Activated T-helper 1 cell treated with anti-CD3 and anti-CD28 coated beads, Interleukin-12 subunit alpha, Interleukin-12 subunit beta, Interleukin-2, Interleukin-4 antibody, amounts not matched to agents 30 ng/mL and 10 ng/mL and 1 ng/mL, durations not matched to agents 14 hours and 24 hours and 36 hours (primary cell): ENCODE measurements at regions not wholly inside any gene's neighbourhood (a gene's known extent, or its start where the extent isn't known, plus 50 kb on each side); places are given as distances from the start of the nearest gene placed in this dataset.

Experiments used
- DNase-seq: peaks from one replicate; pipeline ENCODE4 v3.0.0; 2021; ENCODE audit warnings: low spot score
- H3K27ac Mint-ChIP-seq: one replicate; pipeline ENCODE4 v1.8.0; 2021; ENCODE audit warnings: mild to moderate bottlenecking, mixed read lengths
- H3K27me3 Mint-ChIP-seq: one replicate; pipeline ENCODE4 v1.8.0; 2022; ENCODE audit warnings: mild to moderate bottlenecking, moderate library complexity, mixed read lengths; ENCODE audit not compliant: insufficient read depth
- H3K36me3 Mint-ChIP-seq: one replicate; pipeline ENCODE4 v1.8.0; 2021; ENCODE audit warnings: low read depth, mixed read lengths
- H3K4me1 Mint-ChIP-seq: one replicate; pipeline ENCODE4 v1.8.0; 2021; ENCODE audit warnings: low read depth, mixed read lengths
- H3K4me3 Mint-ChIP-seq: one replicate; pipeline ENCODE4 v1.8.0; 2021; ENCODE audit warnings: mild to moderate bottlenecking, moderate library complexity, mixed read lengths
- H3K9me3 Mint-ChIP-seq: one replicate; pipeline ENCODE4 v1.8.0; 2021; ENCODE audit warnings: mixed read lengths
- intact Hi-C: fragments of 100-400 bp; cut with micrococcal nuclease; formaldehyde crosslinking; loops from one replicate; pipeline ENCODE4 v1.15.1; 2024

DNA sequence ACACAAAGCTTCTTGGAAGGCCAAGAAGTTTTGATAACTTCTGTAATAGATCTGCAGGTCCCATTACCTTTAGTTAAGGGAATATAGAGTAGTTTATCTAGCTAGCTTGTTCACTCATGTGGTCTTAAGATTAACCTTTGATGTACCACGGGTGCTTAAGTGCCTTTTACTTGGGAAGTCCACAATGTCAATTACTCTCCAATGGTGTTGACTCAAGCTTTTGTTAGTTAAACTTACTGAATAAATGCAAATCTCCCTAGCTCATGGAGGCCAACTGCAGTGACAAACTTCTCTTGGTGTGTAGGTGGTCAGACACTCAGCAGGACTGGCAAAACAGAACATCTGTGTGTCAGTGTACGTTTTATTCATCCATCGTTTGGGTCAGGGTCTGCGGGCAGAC is 501.5 kb downstream of the ELAVL2 start:
- Mint-ChIP-seq H3K4me3 (no peak overlapping the region), H3K9me3 (peaks cover 23% of the 10 kb centered on the region), H3K27me3 (no peaks in the 10 kb centered on the region), H3K36me3 (no peaks in the 10 kb centered on the region), H3K4me1 (no peaks in the 10 kb centered on the region), H3K27ac (no peak overlapping the region)
- intact Hi-C loops, result no loop called here
- no peak for DNase-seq

DNA sequence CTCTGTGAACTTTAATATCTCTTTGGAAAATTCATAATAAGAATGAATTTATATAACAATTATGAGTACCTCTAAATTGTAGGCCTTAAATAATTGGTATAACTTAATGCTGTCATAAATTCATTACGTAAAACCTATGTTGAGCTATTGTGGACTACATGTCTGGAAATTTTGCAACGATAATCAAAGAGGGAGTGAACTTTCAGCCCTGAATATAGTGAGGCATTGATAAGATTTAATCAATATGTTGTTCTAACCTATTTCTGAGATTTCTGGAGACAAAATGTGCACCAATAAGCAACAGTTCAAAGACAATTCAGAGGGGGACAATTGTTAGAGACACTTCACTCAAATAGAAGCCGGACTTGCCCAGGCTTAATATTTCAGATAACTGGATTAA is 499.4 kb downstream of the ELAVL2 start:
- intact Hi-C loops, result no loop called here

DNA sequence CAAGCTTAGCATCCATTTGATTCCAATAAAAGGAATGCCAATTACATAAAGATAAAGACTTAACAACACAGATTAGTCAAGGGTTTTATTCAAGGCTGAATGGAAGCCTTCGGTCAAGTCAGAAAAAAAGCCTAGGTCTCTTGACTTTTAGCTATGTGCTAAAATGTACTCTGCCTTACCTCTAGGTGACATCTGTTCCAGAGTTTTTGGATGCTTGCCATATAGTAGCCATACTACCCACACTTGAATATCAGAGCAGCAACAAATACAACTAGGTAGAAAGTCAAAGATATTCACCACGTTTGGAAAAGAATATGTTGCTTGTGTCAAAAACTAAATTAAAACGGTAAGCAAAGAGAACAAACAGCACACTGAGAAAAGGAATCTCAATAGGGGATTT is 484.7 kb downstream of the ELAVL2 start:
- no peaks in the 10 kb centered on the region for H3K4me1 Mint-ChIP-seq
- no peaks in the 10 kb centered on the region for H3K27me3 Mint-ChIP-seq
- no peaks in the 10 kb centered on the region for H3K36me3 Mint-ChIP-seq
- H3K9me3 Mint-ChIP-seq, result no peaks in the 10 kb centered on the region
- H3K4me3 Mint-ChIP-seq, result no peak overlapping the region
- no peak overlapping the region for H3K27ac Mint-ChIP-seq
- intact Hi-C loops, result no loop called here
- DNase-seq, result no peak

More for the DNA sequence above, 499.4 kb downstream of the ELAVL2 start:
- Mint-ChIP-seq H3K27ac (no peak overlapping the region), H3K4me3 (no peak overlapping the region), H3K36me3 (no peaks in the 10 kb centered on the region), H3K27me3 (no peaks in the 10 kb centered on the region), H3K4me1 (no peaks in the 10 kb centered on the region), H3K9me3 (peaks cover 32% of the 10 kb centered on the region)
- no peak for DNase-seq

DNA sequence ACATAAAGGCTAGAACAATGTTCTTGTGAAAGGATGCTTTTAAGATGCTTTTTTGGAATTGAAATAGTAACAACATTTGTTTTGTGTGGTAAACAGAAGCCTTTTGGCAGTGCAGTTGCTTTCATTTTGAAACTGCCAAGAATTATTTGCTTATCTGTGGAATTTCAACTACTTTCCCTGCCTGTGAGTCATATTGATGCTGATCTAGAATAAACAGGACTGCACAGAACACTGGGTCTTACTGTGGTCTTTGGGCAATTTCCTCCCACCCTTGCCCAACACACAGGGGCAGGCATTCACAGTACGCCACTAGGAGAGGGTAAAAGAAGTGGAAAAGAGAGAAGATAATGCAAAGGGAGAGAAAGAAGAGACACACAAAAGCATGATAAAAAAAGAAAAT is 483.7 kb downstream of the ELAVL2 start:
- no peak for DNase-seq
- intact Hi-C loops, result no loop called here
- H3K4me3 Mint-ChIP-seq, result no peak overlapping the region
- H3K9me3 Mint-ChIP-seq, result peaks cover 3% of the 10 kb centered on the region
- no peaks in the 10 kb centered on the region for H3K4me1 Mint-ChIP-seq
- no peak overlapping the region for H3K27ac Mint-ChIP-seq
- H3K36me3 Mint-ChIP-seq, result no peaks in the 10 kb centered on the region
- no peaks in the 10 kb centered on the region for H3K27me3 Mint-ChIP-seq

DNA sequence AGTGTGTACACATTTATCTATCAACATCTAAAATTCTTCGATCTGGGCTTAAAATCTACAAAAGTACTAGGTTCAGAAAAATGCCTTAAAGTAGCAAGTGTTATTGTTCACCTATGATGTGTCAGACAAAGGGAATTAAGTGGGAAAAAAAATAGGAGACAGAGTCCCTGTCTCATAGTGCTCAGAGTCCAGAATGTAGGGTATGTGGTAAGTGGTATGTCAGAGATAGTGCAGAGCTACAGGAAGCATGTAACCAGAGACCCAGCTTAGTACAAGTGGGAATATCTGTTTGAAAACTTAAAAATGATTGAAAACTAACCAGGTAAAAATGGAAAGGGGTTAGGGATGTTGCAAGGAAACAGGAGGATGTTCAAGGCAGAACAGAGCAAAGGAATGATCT is 482.8 kb downstream of the ELAVL2 start:
- no peak overlapping the region for H3K4me3 Mint-ChIP-seq
- no peak overlapping the region for H3K27ac Mint-ChIP-seq

DNA sequence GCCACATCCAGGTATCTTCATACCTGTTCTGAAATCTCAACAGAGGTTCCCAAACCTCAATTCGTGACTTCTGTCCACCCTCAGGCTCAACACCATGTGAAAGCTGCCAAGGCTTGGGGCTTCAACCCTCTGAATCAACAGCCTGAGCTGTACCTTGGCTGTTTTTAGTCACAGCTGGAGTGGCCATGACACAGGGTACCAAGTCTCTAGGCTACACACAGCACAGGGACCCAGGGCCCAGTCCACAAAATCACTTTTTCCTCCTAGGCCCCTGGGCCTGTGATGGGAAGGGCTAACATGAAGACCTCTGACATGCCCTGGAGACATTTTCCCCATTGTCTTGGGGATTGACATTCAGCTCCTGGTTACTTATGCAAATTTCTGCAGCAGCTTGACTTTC is 464.9 kb downstream of the ELAVL2 start:
- peaks cover 30% of the 10 kb centered on the region for H3K9me3 Mint-ChIP-seq
- H3K27me3 Mint-ChIP-seq, result no peaks in the 10 kb centered on the region
- DNase-seq, result no peak
- intact Hi-C loops, result no loop called here
- H3K36me3 Mint-ChIP-seq, result no peaks in the 10 kb centered on the region
- H3K27ac Mint-ChIP-seq, result no peak overlapping the region
- H3K4me3 Mint-ChIP-seq, result no peak overlapping the region
- H3K4me1 Mint-ChIP-seq, result no peaks in the 10 kb centered on the region

More for the DNA sequence above, 482.8 kb downstream of the ELAVL2 start:
- H3K4me1 Mint-ChIP-seq, result no peaks in the 10 kb centered on the region
- no peaks in the 10 kb centered on the region for H3K36me3 Mint-ChIP-seq
- intact Hi-C loops, result no loop called here
- no peaks in the 10 kb centered on the region for H3K27me3 Mint-ChIP-seq
- H3K9me3 Mint-ChIP-seq, result peaks cover 3% of the 10 kb centered on the region
- DNase-seq, result no peak

DNA sequence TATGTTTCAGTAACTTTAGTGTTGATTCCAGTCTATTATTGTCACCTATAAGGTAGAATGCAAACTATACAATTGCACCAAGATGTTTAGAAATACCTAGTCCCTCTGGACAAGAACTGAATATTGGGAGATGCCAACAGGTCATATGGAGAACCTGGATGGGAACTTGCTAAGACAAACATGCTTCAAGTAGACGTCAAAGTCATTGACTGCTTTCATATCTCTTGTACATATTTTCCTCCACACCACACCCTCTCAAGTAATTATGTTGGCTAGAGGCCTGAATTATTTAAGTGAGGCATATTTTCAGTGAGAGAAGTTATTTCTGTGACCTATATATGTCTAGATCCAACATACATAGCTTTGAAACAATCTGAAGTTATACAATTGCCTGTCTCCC is 453.3 kb downstream of the ELAVL2 start:
- no peaks in the 10 kb centered on the region for H3K36me3 Mint-ChIP-seq
- no peak for DNase-seq
- no peak overlapping the region for H3K4me3 Mint-ChIP-seq
- no peak overlapping the region for H3K27ac Mint-ChIP-seq
- H3K4me1 Mint-ChIP-seq, result no peaks in the 10 kb centered on the region
- H3K27me3 Mint-ChIP-seq, result no peaks in the 10 kb centered on the region
- H3K9me3 Mint-ChIP-seq, result peaks cover 9% of the 10 kb centered on the region
- intact Hi-C loops, result no loop called here

DNA sequence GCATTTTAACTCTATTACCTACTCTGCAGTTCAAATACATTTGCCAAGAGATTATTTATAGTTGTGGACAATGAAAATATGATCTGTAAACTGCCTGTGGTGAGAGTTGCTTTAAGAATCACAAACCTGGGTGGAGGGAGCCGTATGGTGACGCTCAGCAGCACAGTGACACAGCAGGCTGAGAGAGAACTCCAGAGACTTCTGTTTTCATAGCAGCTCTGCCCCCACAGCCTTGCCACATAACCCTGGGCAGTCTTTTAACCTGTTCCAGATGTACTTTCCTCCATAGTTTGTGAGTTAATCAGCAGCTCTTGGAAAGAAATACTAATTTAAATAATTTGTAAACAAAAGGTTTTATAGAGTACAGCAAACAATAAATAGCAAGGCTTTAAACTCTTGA is 450.5 kb downstream of the ELAVL2 start:
- H3K4me1 Mint-ChIP-seq, result no peaks in the 10 kb centered on the region
- no peaks in the 10 kb centered on the region for H3K36me3 Mint-ChIP-seq
- no peak overlapping the region for H3K27ac Mint-ChIP-seq
- intact Hi-C loops, result no loop called here
- DNase-seq, result no peak
- H3K27me3 Mint-ChIP-seq, result no peaks in the 10 kb centered on the region
- peaks cover 8% of the 10 kb centered on the region for H3K9me3 Mint-ChIP-seq
- no peak overlapping the region for H3K4me3 Mint-ChIP-seq

DNA sequence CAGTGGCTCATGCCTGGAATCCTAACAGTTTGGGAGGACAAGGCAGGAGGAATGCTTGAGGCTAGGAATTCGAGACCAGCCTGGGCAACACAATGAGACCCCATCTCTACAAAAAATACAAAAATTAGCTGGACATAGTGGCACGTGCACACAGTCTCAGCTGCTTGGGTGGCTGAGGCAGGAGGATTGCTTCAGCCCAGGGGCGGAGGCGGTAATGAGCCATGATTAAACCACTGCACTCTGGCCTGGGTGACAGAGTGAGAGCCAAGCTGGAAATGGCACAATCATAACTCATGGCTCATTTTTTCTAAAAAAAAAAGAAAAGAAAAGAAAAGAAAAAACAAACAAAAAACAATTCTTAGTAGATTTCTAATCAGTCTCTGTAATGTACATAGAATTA is 446.2 kb downstream of the ELAVL2 start:
- Mint-ChIP-seq H3K4me1 (no peaks in the 10 kb centered on the region), H3K4me3 (no peak overlapping the region), H3K27ac (no peak overlapping the region), H3K36me3 (no peaks in the 10 kb centered on the region), H3K27me3 (no peaks in the 10 kb centered on the region), H3K9me3 (peaks cover 21% of the 10 kb centered on the region)
- intact Hi-C loops, result no loop called here
- no peak for DNase-seq

DNA sequence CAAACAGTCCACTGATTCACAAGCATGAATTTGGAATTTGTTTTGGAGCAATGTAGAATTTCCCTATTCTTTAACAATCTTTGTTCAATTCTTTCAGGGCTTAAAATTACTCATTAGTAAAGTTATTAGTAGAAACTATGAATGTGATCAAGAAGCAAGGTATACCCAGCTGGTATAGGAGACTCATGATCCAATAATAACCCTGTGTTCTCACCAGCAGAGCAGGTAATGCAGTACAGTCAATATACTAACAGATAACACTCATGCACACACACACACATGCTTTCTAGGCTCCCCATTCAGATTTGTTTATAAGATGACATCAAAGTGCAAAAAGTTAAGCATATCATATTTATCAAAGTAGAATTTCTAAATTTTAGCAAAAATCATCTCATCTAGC is 445.2 kb downstream of the ELAVL2 start:
- intact Hi-C loops, result no loop called here
- DNase-seq, result no peak
- H3K27ac Mint-ChIP-seq, result no peak overlapping the region
- H3K9me3 Mint-ChIP-seq, result peaks cover 21% of the 10 kb centered on the region
- H3K27me3 Mint-ChIP-seq, result no peaks in the 10 kb centered on the region
- no peak overlapping the region for H3K4me3 Mint-ChIP-seq
- H3K4me1 Mint-ChIP-seq, result no peaks in the 10 kb centered on the region
- no peaks in the 10 kb centered on the region for H3K36me3 Mint-ChIP-seq

DNA sequence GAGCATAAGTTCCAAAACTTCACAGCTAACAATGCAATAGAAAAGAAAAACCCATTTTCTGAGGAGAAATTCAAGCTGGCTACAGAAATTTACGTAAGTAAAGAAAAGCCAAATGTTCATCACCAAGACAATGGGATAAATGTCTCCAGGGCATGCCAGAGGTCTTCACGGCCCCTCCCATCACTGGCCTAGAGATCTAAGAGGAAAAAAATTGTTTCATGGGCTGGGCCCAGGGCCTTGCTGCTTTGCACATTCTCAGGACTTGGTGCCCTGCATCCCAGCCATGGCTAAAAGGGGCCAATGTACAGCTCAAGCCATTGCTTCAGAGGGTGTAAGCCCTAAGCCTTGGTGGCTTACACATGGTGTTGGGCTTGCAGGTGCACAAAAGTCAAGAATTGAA is 443.6 kb downstream of the ELAVL2 start:
- H3K4me3 Mint-ChIP-seq, result no peak overlapping the region
- intact Hi-C loops, result no loop called here
- H3K9me3 Mint-ChIP-seq, result peaks cover 16% of the 10 kb centered on the region
- H3K27ac Mint-ChIP-seq, result no peak overlapping the region
- no peaks in the 10 kb centered on the region for H3K4me1 Mint-ChIP-seq
- no peaks in the 10 kb centered on the region for H3K36me3 Mint-ChIP-seq
- DNase-seq, result no peak
- H3K27me3 Mint-ChIP-seq, result no peaks in the 10 kb centered on the region

DNA sequence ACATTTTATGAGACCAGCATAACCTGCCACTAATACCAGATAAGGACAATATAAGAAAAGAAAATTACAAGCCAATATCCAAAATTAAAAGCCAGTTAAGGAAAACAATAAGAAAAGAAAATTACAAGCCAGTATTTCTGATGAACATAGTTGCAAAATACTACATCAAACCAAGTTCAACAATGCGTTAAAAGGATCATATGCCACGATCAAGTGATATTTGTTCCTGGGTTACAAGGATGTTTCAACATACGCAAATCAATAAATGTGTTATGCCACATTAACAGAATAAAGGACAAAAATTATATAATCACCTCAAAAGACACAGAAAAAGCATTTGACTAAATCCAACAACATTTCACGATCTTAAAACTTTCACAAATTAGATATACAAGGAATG is 431.9 kb downstream of the ELAVL2 start:
- Mint-ChIP-seq H3K9me3 (peaks cover 17% of the 10 kb centered on the region), H3K27me3 (no peaks in the 10 kb centered on the region), H3K27ac (no peak overlapping the region), H3K4me3 (no peak overlapping the region), H3K36me3 (no peaks in the 10 kb centered on the region), H3K4me1 (no peaks in the 10 kb centered on the region)
- no peak for DNase-seq
- intact Hi-C loops, result no loop called here

DNA sequence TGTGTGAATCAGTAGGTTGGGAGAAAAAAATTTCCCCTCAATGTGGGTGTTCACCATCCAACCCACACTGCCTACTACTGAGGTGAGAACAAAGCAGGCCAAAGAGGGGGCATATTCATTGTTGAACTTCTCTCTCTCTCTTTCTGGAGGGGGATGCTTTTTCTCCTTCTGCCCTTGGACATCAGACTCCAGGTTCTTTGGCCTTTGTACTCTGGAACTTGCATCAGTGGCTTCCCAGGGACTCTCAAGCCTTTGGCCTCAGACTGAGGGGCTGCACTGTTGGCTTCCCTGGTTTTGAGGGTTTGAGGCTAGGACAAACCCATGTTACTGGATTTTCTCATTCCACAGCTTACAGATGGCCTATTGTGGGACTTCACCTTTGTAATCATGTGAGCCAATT is 417.2 kb downstream of the ELAVL2 start:
- Mint-ChIP-seq H3K27me3 (no peaks in the 10 kb centered on the region), H3K9me3 (peaks cover 7% of the 10 kb centered on the region), H3K4me3 (no peak overlapping the region), H3K27ac (no peak overlapping the region), H3K36me3 (no peaks in the 10 kb centered on the region), H3K4me1 (no peaks in the 10 kb centered on the region)
- no peak for DNase-seq
- intact Hi-C loops, result no loop called here

DNA sequence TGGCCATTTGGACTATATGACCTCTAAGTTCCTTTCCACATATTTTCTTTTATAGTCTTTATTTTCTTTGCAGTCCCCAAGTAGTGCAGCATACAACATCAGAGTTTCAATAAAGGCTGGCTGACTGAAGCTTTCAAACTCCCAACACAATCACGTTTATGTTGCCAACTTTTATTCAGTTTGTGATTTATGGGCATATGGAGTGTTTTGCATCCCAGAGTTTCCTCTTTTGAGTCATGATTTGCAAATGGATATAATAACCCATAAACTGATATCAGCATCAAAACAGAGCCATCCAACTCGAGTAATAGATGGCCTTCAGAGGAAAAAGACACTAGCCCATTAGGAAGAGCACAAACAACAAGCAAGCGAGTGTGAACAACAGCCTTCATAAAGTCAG is 414.0 kb downstream of the ELAVL2 start:
- no peak for DNase-seq
- Mint-ChIP-seq H3K27me3 (no peaks in the 10 kb centered on the region), H3K4me1 (no peaks in the 10 kb centered on the region), H3K36me3 (no peaks in the 10 kb centered on the region), H3K9me3 (peaks cover 7% of the 10 kb centered on the region), H3K27ac (no peak overlapping the region), H3K4me3 (no peak overlapping the region)
- intact Hi-C loops, result no loop called here
